A673 (cell line): ENCODE measurements at regions not wholly inside any gene's neighbourhood (a gene's known extent, or its start where the extent isn't known, plus 50 kb on each side); places are given as distances from the start of the nearest gene placed in this dataset.

Experiments
- BruUV-seq: library from RNA; stranded (reverse); fragments of 400-500 nt; replicated peaks from 2 replicates; lab custom pipeline; 2021; lab: Mats Ljungman, UMichigan
- CTCF ChIA-PET: fragments of 300-600 bp; sonication (Branson Sonifier 250); formaldehyde crosslinking; loops from one replicate; lab custom pipeline; 2022; ENCODE audit warnings: antibody characterized with exemption; lab: Charles Lee
- POLR2A ChIA-PET: fragments of 300-600 bp; sonication (Branson Sonifier 250); formaldehyde crosslinking; loops from one replicate; lab custom pipeline; 2022; ENCODE audit warnings: antibody characterized with exemption; ENCODE audit not compliant: low non-redundant PET; lab: Charles Lee
- DNase-seq: peaks from one replicate; pipeline ENCODE4 v3.0.0-alpha.2; 2015; ENCODE audit warnings: low spot score
- H3K27ac ChIP-seq: fragments of 200-600 bp; sonication (generic); 2 replicates; pipeline ENCODE4 v1.5.1; 2016; ENCODE audit warnings: mixed run types, low read depth, mild to moderate bottlenecking, mixed read lengths, antibody characterized with exemption, low read length; ENCODE audit not compliant: poor library complexity, severe bottlenecking
- H3K27me3 ChIP-seq: fragments of 200-600 bp; sonication (generic); replicated peaks from 2 replicates; pipeline ENCODE4 v1.6.1; 2017; ENCODE audit warnings: mixed run types, low read depth, mild to moderate bottlenecking, mixed read lengths, antibody characterized with exemption, low read length; ENCODE audit not compliant: insufficient read depth, poor library complexity
- H3K36me3 ChIP-seq: fragments of 200-600 bp; sonication (generic); 2 replicates; pipeline ENCODE4 v1.6.1; 2016; ENCODE audit warnings: mixed run types, mild to moderate bottlenecking, mixed read lengths, antibody characterized with exemption, low read length; ENCODE audit not compliant: insufficient read depth, poor library complexity, severe bottlenecking
- H3K4me1 ChIP-seq: fragments of 200-600 bp; sonication (generic); 2 replicates; pipeline ENCODE4 v1.6.1; 2017; ENCODE audit warnings: mixed run types, mild to moderate bottlenecking, mixed read lengths, antibody characterized with exemption, low read length; ENCODE audit not compliant: insufficient read depth, poor library complexity, severe bottlenecking
- H3K4me3 ChIP-seq: fragments of 200-600 bp; sonication (generic); 2 replicates; pipeline ENCODE4 v1.5.1; 2016; ENCODE audit warnings: low read depth, mixed run types, mild to moderate bottlenecking, mixed read lengths, low read length; ENCODE audit not compliant: poor library complexity, severe bottlenecking
- H3K9me3 ChIP-seq: fragments of 200-600 bp; sonication (generic); 2 replicates; pipeline ENCODE4 v1.6.1; 2016; ENCODE audit warnings: mixed run types, low read depth, mild to moderate bottlenecking, mixed read lengths, antibody characterized with exemption, low read length; ENCODE audit not compliant: poor library complexity, severe bottlenecking
- EZH2 ChIP-seq: fragments of 200-600 bp; sonication (generic); IDR thresholded peaks from 2 replicates; pipeline ENCODE4 v1.6.1; 2017; ENCODE audit warnings: borderline replicate concordance, low read depth, mild to moderate bottlenecking, mixed read lengths, antibody characterized with exemption, low read length; ENCODE audit not compliant: poor library complexity, severe bottlenecking
- intact Hi-C: fragments of 100-400 bp; cut with micrococcal nuclease; formaldehyde crosslinking; loops from one replicate; pipeline ENCODE4 v1.10.0; 2022; ENCODE audit not compliant: unreplicated experiment
- TF ChIP-seq, protein P1 (sequence below): fragments of 300-800, 200-600 bp; sonication (generic); conservative IDR thresholded peaks from 2 replicates; pipeline ENCODE4 v1.5.1; 2017; ENCODE audit warnings: low read depth, mild to moderate bottlenecking, antibody characterized with exemption, low read length, moderate library complexity, mixed read lengths

DNA sequence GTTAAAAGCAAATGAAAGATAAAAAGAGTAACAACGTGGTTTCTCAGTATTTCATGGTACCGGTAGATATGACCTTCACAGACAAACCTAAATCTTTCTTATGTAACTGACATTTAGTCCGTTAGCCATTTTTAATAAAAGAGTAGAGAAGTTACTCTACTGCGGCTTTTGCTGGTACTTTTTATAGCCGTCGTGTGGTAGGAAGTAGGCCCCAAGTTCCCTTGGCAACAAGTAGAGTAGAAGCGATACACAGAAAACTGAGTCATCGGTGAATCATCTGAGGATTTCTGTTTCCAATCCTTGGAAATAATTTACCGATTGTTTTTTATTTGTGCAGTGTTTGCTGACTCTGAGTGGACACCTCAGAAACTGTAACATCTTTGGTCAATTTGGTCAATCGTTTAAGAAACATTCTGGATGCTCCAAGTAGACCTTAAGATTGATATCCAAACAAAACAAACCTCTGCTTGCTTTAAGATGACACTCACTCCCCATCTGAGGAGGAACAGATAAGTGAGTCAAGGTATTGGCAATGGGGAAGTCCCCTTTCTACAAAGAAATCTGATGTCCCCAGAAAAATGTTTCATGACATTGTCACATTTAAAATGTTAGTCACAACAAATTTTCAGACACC lies 63.9 kb upstream of the AHR start:
- BruUV-seq, result no TSS peak
- H3K4me3 ChIP-seq, result no peak overlapping the region
- TF ChIP-seq EZH2, result no peak
- TF ChIP-seq, protein P1, sequence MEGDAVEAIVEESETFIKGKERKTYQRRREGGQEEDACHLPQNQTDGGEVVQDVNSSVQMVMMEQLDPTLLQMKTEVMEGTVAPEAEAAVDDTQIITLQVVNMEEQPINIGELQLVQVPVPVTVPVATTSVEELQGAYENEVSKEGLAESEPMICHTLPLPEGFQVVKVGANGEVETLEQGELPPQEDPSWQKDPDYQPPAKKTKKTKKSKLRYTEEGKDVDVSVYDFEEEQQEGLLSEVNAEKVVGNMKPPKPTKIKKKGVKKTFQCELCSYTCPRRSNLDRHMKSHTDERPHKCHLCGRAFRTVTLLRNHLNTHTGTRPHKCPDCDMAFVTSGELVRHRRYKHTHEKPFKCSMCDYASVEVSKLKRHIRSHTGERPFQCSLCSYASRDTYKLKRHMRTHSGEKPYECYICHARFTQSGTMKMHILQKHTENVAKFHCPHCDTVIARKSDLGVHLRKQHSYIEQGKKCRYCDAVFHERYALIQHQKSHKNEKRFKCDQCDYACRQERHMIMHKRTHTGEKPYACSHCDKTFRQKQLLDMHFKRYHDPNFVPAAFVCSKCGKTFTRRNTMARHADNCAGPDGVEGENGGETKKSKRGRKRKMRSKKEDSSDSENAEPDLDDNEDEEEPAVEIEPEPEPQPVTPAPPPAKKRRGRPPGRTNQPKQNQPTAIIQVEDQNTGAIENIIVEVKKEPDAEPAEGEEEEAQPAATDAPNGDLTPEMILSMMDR, result no peak
- CTCF ChIA-PET, result no interaction called here
- no peaks in the 10 kb centered on the region for H3K27me3 ChIP-seq
- no peak overlapping the region for H3K27ac ChIP-seq
- peaks cover 11% of the 10 kb centered on the region for H3K4me1 ChIP-seq
- intact Hi-C loops, result no loop called here
- peak; percentile 71 for DNase-seq
- POLR2A ChIA-PET, result no interaction called here
- no peaks in the 10 kb centered on the region for H3K36me3 ChIP-seq
- H3K9me3 ChIP-seq, result no peaks in the 10 kb centered on the region

DNA sequence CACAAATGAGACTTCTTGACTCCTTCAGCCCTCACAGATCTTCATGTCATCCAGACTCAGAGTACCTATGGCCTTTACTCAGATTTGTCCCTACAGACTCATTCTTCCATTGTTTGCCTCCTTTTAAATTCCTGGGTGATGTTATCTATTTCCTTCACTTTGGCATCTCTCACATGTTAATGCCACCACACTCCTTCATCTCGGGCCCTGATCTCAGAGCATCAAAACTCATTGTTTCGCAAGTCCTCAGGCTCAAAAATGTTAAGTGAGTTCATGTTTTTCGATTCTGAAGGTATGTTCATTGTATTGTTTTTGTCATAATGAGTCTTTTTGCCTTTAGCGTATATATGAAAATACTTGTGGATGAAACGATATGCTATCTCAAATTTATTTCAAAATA lies 62.3 kb upstream of the AHR start:
- BruUV-seq, result no TSS peak
- peaks cover 11% of the 10 kb centered on the region for H3K4me1 ChIP-seq
- no peak overlapping the region for H3K27ac ChIP-seq
- no peak overlapping the region for H3K4me3 ChIP-seq
- intact Hi-C loops, result no loop called here
- no peaks in the 10 kb centered on the region for H3K36me3 ChIP-seq
- H3K9me3 ChIP-seq, result no peaks in the 10 kb centered on the region
- TF ChIP-seq EZH2, result no peak
- TF ChIP-seq, protein P1, result no peak
- ChIA-PET CTCF (no interaction called here), POLR2A (no interaction called here)
- H3K27me3 ChIP-seq, result no peaks in the 10 kb centered on the region
- no peak for DNase-seq

DNA sequence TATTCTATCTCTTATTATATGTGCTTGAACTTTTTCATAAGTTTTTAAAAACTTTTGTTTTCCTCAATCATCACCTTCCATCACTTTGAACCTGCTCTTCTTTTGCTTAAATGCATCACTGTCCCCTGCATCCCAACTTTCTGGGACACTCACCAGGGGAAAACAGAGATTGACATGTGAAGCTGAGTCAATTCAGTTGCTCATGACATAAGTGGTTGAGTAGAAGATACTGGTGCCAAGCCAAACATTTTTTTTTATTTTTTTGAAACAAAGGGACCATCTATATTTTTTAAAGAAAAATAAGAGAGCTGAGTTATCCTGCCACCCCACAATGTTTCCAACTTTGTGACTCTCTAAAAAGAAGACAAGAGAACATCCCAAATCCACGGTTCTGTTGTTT lies 61.8 kb upstream of the AHR start:
- Histone ChIP-seq H3K36me3 (no peaks in the 10 kb centered on the region), H3K4me1 (peaks cover 11% of the 10 kb centered on the region), H3K4me3 (no peak overlapping the region), H3K27me3 (no peaks in the 10 kb centered on the region), H3K27ac (no peak overlapping the region), H3K9me3 (no peaks in the 10 kb centered on the region)
- POLR2A ChIA-PET, result no interaction called here
- BruUV-seq, result no TSS peak
- no peak for DNase-seq
- TF ChIP-seq, protein P1, result no peak
- TF ChIP-seq EZH2, result no peak
- CTCF ChIA-PET, result no interaction called here
- intact Hi-C loops, result no loop called here
